Esophagus squamous epithelium (tissue), 5 donors: ENCODE measurements at regions not wholly inside any gene's neighbourhood (a gene's known extent, or its start where the extent isn't known, plus 50 kb on each side); places are given as distances from the start of the nearest gene placed in this dataset.

Experiments
- DNase-seq: peaks from one replicate; lab custom pipeline; 2025; lab: John Stamatoyannopoulos, UW
- H3K27ac ChIP-seq, 4 donors: fragments of 200-600 bp; sonication (generic); one replicate each; pipeline ENCODE4 v1.5.1; 2016 to 2019; ENCODE audit warnings: mild to moderate bottlenecking in 1 of 4
- H3K27me3 ChIP-seq, 4 donors: fragments of 200-600 bp; sonication (generic); 1 replicate in 3 of 4; 2 replicates in 1 of 4; pipeline versions ENCODE4 v1.5.1 to v1.6.0; 2017 to 2021; ENCODE audit warnings: antibody characterized with exemption in 1 of 4
- H3K36me3 ChIP-seq, 3 donors: fragments of 200-600 bp; sonication (generic); one replicate each; pipeline ENCODE4 v1.5.1; 2016 to 2019
- H3K4me1 ChIP-seq, 3 donors: fragments of 200-600 bp; sonication (generic); one replicate each; pipeline ENCODE4 v1.5.1; 2017 to 2019
- H3K4me3 ChIP-seq, 4 donors: fragments of 200-600 bp; sonication (generic); 1 replicate in 3 of 4; 2 replicates in 1 of 4; pipeline ENCODE4 v1.5.1; 2016 to 2019; ENCODE audit warnings: mild to moderate bottlenecking in 2 of 4, moderate library complexity in 1 of 4
- H3K9me3 ChIP-seq, 3 donors: fragments of 200-600 bp; sonication (generic); one replicate each; pipeline ENCODE4 v1.5.1; 2016 to 2019
- POLR2A ChIP-seq, 4 donors: fragments of 450-650 bp; IDR thresholded peaks; one replicate each; pipeline ENCODE4 v1.6.1; 2017; ENCODE audit warnings: antibody characterized with exemption in 4 of 4, mild to moderate bottlenecking in 4 of 4, moderate library complexity in 3 of 4
- WGBS, 2 donors: methylation state at CpG; one replicate each; pipeline ENCODE4 v1.1.5; 2018; 5-methylcytosine and 5-hydroxymethylcytosine counted together
- intact Hi-C: fragments of 100-400 bp; cut with DNase I; formaldehyde crosslinking; loops from one replicate; pipeline ENCODE4 v1.15.0; 2022
- TF ChIP-seq, protein P1 (sequence below), 6 experiments: fragments of 450-650 bp in 4 of 6; fragments of 200-600 bp in 2 of 6; sonication (generic) in 2 of 6; IDR thresholded peaks; one replicate each; pipeline ENCODE4 v1.5.1; 2016 to 2019; ENCODE audit warnings: antibody characterized with exemption in 6 of 6, mild to moderate bottlenecking in 4 of 6, moderate library complexity in 4 of 6
- donor health status: DM: yes; HTN: yes; CAD: no.

DNA sequence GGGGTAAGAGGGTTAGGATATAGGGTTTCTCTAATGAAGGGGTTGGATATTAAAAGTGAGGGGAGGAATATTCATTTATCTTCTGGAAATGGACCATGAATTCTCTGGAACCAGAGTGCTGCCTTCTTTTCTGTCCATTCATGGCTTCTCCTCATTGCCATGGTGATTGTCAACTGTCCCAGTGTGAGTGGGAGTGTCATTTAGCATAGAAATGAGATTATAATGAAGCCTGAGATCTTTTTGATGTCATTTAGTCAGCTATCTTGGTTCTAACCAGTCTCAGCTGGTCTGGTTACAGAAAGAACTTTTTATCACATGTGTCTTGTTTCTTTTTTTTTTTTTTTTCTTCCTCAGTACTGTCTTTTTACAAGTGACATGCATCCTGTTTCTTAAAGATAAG, 497.3 kb upstream of the PITX2 start:
- Histone ChIP-seq H3K27ac (no peak overlapping the region), H3K4me1 (no peaks in the 10 kb centered on the region), H3K36me3 (no peaks in the 10 kb centered on the region), H3K9me3 (no peaks in the 10 kb centered on the region), H3K4me3 (no peak overlapping the region), H3K27me3 (no peaks in the 10 kb centered on the region)
- TF ChIP-seq, protein P1, sequence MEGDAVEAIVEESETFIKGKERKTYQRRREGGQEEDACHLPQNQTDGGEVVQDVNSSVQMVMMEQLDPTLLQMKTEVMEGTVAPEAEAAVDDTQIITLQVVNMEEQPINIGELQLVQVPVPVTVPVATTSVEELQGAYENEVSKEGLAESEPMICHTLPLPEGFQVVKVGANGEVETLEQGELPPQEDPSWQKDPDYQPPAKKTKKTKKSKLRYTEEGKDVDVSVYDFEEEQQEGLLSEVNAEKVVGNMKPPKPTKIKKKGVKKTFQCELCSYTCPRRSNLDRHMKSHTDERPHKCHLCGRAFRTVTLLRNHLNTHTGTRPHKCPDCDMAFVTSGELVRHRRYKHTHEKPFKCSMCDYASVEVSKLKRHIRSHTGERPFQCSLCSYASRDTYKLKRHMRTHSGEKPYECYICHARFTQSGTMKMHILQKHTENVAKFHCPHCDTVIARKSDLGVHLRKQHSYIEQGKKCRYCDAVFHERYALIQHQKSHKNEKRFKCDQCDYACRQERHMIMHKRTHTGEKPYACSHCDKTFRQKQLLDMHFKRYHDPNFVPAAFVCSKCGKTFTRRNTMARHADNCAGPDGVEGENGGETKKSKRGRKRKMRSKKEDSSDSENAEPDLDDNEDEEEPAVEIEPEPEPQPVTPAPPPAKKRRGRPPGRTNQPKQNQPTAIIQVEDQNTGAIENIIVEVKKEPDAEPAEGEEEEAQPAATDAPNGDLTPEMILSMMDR (IDR thresholded peaks at IDR 0.05): no peak
- no peak for TF ChIP-seq POLR2A (IDR thresholded peaks at IDR 0.05)
- intact Hi-C loops: no loop called here
- no peak for DNase-seq

DNA sequence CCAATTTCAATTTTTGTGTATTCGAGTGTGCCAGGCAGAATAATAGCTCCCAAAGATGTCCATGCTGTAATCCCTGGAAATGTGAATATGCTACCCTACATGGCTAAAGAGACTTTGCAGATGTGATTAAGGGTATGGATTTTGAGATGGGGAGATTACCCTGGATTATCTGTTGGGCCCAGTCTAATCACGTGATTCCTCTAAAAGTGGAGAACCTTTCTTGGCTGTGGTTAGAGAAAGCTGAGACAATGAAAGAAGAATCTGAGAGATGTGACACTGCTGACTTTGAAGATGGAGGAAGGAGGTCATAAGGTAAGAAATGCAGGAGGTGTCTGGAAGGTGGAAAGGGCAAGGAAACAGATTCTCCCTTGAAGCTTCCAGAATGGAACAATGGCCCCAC, 503.5 kb upstream of the PITX2 start:
- intact Hi-C loops: no loop called here
- no peak for DNase-seq
- TF ChIP-seq, protein P1 (IDR thresholded peaks at IDR 0.05): no peak
- TF ChIP-seq POLR2A (IDR thresholded peaks at IDR 0.05): no peak
- H3K4me3 ChIP-seq: no peak overlapping the region
- 76 to 81% methylated on average over 2 of the region's 2 CpGs for WGBS, 2 donors
- no peak overlapping the region for H3K27ac ChIP-seq
- no peaks in the 10 kb centered on the region for H3K36me3 ChIP-seq
- H3K27me3 ChIP-seq: no peaks in the 10 kb centered on the region
- no peaks in the 10 kb centered on the region for H3K4me1 ChIP-seq
- H3K9me3 ChIP-seq: no peaks in the 10 kb centered on the region

DNA sequence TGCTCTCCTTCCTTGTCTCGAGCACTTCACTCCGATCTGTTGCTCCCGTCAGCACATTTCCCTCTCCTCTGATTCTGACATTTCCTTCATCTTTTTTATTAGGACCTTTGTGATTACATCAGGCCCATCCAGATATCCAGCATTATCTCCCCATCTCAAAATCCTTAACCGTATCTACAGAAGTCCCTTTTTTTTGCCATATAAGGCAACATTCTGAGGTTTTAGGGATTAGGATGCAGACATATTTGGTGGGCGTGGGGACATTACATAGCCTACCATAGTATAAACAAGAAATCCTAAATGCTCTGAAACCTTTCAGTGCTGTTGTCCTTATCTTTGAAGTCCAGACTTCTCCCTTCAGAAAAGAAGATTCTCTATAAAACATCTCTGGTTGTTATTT, 505.0 kb upstream of the PITX2 start:
- intact Hi-C loops: no loop called here
- Histone ChIP-seq H3K4me1 (no peaks in the 10 kb centered on the region), H3K9me3 (no peaks in the 10 kb centered on the region), H3K4me3 (no peak overlapping the region), H3K36me3 (no peaks in the 10 kb centered on the region), H3K27ac (no peak overlapping the region), H3K27me3 (no peaks in the 10 kb centered on the region)
- no peak for DNase-seq
- no peak for TF ChIP-seq POLR2A (IDR thresholded peaks at IDR 0.05)
- TF ChIP-seq, protein P1 (IDR thresholded peaks at IDR 0.05): no peak
- 74 to 81% methylated on average over 5 of the region's 5 CpGs for WGBS, 2 donors

DNA sequence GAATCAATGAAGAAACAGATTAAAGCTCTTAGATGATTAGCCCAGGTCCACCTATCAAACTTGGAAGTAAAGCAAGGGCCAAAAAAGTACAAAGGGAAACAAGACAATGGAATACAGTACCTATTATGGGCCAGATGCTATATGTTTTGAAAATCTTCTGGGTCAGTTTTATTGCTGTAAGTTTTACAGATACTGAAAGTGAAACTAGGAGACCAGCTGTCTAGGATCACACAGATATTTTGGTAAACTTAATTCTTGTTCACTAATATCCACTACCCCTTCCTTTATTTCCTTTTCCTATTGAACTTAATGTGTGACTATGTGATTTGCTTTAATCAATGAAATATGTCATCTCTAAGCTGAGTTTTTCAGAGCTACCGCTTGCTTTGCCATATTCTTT, 505.4 kb upstream of the PITX2 start:
- H3K4me3 ChIP-seq: no peak overlapping the region
- 76 to 81% methylated on average over 1 of the region's 1 CpG for WGBS, 2 donors

DNA sequence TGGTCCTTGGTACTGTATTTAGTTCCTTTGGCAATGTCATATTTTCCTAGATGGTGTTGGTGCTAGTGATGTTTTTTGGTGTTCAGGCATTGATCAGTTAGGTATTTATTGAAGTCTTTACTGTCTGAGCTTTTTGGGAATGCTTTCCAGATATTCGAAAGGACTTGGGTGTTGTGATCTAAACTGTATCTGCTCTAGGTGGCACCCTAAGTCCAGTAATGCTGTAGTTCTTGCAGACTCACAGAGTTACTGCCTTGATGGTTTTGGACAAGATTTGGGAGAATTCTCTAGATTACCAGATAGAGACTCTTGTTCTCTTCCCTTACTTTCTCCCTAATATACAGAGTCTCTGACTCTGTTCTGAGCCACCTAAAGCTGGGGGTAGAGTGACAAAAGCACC, 513.6 kb upstream of the PITX2 start:
- DNase-seq: no peak
- H3K4me1 ChIP-seq: no peaks in the 10 kb centered on the region
- H3K36me3 ChIP-seq: no peaks in the 10 kb centered on the region
- H3K27ac ChIP-seq: no peak overlapping the region
- H3K9me3 ChIP-seq: no peaks in the 10 kb centered on the region
- intact Hi-C loops: no loop called here
- TF ChIP-seq POLR2A (IDR thresholded peaks at IDR 0.05): no peak
- WGBS, 2 donors: 93 to 100% methylated on average over 1 of the region's 1 CpG
- no peak overlapping the region for H3K4me3 ChIP-seq
- H3K27me3 ChIP-seq: no peaks in the 10 kb centered on the region

More for the DNA sequence above, 505.4 kb upstream of the PITX2 start:
- Histone ChIP-seq H3K9me3 (no peaks in the 10 kb centered on the region), H3K27ac (no peak overlapping the region), H3K27me3 (no peaks in the 10 kb centered on the region), H3K4me1 (no peaks in the 10 kb centered on the region), H3K36me3 (no peaks in the 10 kb centered on the region)
- intact Hi-C loops: no loop called here
- DNase-seq: no peak
- TF ChIP-seq POLR2A (IDR thresholded peaks at IDR 0.05): no peak
- TF ChIP-seq, protein P1 (IDR thresholded peaks at IDR 0.05): no peak

DNA sequence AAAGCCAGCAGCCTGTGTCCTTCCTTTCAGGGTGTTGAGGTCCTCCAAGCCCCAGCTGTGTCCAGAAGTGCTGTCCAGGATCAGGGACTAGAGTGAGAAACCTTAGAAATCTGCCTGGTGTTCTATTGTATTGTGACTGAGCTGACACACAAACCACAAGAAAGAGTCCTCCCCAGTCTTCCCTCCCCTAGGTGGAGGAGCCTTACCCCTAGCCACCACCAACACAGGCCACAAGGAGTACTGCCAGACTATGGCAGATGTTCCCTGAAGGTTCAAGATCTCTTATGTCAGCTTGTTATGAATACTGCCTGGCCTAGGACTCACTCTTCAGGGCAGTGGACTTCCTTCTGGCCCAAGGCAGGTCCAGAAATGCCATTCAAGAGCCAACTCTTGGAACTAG, 514.1 kb upstream of the PITX2 start:
- no peak for TF ChIP-seq POLR2A (IDR thresholded peaks at IDR 0.05)
- TF ChIP-seq, protein P1 (IDR thresholded peaks at IDR 0.05): no peak
- Histone ChIP-seq H3K36me3 (no peaks in the 10 kb centered on the region), H3K4me3 (no peak overlapping the region), H3K27me3 (no peaks in the 10 kb centered on the region), H3K4me1 (no peaks in the 10 kb centered on the region), H3K27ac (no peak overlapping the region), H3K9me3 (no peaks in the 10 kb centered on the region)
- DNase-seq: no peak
- intact Hi-C loops: no loop called here
